ENCODE measurements at regions not wholly inside any gene's neighbourhood (a gene's known extent, or its start where the extent isn't known, plus 50 kb on each side); places are given as distances from the start of the nearest gene placed in this dataset.

DNA sequence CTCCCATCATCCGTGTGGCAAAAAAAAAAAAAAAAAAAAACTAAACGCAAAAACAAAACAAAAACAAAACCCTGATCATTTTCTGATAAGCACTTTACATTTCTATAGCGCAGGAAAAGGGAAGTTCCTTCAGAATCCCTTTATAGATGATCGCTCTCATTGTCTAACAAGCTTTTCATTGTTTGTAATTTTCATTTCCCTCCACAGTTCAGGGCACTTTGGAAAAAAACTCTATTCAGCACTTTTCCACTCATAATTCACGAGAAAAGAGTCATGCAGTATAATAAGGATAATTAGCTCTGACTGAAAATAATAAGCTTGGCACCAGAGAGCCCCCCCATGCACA, 89.4 kb upstream of the ATXN1 start:
- DNase-seq = no peak

DNA sequence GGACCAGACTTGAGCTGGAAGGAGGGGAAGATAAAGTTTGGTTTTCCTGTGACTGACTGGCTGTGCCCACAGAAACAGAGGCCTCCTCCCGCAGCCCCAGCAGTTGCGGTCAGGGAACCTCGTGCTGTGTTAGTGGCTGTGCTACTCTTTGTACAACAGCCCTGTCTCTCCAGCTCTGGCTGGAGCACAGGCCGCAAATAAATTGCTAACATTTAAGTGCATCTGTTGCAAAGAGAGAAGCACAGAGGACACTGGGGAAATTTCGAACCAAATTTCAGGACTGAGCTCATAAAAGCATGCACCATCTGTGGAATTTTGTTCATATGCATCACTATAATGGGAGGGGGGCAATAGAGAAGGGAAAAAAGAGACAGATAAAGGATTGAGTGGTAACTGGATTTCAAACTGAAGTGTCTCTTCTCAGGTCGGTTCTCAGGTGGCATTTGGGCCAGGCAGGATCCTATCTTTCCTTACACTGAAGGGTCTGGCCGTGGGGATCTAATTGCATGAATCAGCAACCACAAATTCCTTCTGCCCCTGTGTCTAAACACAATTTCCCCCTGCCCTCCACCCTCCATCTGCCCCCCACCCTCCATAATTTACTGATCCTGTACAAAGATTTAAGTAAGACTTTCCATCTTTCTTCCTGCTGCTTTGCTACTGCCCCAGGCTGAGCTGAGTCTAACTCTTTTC, 88.9 kb upstream of the ATXN1 start:
- DNase-seq = no peak

DNA sequence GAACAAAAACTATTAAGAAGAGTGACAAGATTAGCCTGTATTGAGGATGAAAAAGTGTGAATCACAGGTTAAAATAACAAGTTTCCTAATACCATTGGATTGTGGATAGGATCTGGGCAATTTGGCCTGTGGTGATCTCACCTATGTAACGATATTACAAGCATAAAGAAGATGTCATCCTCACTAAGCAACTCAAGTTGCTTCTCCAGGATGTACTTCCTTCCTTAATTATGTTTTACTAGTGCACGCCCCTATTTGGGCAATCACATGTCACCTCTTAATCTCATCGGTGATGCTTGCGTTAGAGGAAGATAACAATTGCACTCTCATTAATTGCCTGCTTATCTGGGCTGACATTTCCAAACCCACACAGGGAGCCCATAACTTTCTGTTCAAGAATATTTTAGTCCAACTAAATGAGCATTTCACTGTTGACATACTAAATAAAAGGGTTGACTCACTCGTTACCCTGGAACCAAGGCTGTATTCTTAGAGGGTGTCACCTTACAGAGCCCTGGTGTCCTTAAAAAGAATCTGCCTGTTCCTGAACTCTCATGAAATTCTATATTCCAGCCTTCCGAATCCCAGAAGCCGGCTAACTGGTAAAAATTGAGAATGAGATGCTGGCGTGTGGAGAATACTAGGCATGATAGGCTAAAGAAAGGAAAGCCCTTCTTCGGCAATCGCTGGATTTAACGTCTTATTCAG, 88.2 kb upstream of the ATXN1 start:
- no peak for DNase-seq

DNA sequence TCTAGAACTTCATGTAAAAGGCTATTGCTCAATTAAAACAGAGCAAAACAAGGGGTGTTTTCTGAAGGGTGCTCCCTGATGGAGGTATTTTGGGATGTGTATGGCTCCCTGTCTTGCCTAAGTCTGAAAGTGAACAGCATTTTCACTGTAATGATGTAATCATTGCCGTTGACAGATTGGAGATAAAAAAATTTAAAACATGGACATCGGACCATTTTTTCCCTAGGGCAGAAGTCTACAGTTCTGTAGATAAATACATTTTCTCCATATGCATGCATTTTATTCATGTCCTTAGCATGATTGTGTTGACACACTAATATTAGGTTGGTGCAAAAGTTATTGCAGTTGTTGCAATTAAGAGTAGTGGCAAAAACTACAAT, 85.1 kb upstream of the ATXN1 start:
- no peak for DNase-seq

DNA sequence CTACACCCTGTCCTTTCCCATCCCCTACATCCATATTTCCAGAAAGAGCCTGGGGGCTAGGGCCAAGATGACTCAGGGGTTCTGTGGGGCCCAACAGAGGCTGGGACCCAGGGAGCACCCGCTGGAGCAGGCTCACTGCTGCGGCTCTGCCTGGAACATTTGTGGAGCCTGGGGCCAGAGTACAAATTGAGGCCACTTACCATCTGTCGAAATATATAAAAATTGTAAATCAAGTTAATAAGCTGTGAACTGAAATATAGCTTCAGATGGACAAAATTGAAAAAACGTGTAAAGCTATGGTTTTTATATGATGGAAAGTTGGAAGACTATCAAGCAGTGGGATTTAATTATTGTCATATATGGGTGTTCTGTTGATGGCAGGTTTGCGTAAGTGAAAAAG, 82.9 kb upstream of the ATXN1 start:
- DNase-seq = no peak

DNA sequence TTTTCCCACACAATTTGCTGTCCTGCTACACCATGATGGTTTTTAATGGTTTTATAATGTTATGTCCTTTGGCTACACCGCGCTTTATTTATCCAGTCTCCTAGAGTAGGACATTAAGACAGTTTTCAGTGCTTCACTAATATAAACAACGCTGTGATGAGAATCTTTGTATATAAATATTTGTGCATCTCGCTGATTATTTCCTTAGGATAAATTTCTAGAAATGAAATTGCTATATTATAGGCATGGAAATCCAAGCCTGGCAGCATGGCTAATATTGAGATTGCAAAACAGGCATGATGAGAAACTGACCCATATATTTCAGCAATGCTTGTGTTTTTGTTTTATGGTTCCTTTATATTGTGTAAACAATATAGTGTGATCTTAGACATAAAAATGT, 81.4 kb upstream of the ATXN1 start:
- DNase-seq = no peak

DNA sequence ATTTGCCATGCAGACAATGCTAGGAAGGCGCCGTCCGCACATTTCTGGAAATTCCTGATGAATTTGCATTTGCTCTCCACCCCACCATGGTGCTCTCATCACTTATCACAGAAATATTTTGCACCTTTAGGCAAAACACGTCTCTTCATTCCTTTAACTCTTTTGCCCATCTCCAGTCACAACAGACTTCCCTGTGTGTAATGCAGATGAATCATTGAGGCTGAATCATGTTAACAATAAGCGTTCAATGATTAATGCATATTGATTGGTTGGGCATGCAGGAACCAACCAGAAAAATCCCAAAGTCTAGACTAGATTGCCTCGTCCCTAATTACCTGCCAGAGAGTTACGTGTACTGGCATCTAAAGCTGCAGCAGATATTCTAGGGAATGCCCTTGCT, 80.0 kb upstream of the ATXN1 start:
- DNase-seq = no peak

DNA sequence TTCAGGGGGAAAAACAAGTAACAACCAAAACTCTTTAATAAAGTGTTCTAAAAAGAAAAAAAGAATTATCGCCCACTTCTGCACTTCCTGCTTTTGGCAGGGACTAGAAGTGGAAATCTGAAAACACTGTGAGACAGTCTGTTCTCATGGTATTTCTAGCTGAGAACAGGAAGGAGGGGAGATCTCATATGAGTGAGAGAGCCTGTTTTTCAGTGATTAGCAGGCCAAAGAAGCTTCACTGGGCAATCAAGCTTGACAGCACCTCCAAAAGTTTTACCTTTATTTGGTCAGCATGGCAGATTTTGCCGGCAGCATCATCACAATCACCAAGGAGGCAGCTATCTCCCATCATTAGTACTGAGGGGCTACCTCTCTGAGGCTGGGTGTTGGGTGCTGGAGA, 79.5 kb upstream of the ATXN1 start:
- no peak for DNase-seq

DNA sequence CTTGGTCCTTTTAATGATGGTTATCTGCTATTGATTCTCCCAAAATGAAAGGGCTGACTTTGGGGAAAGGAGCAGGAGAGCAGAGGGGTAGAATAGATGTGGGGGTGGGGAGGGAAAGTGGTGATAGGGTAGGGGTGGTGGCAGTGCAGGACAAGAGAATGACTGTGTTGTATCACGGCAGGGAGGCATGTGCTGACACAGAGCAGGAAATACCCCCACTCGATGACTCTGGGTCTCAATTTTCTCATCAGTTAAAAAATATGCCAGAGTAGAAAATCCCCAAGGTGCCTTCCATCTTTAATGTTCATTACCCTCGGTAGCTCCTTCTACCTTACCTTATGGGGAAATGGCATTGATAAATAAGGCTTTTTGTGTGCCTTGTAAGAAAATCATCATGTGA, 79.0 kb upstream of the ATXN1 start:
- DNase-seq = no peak

DNA sequence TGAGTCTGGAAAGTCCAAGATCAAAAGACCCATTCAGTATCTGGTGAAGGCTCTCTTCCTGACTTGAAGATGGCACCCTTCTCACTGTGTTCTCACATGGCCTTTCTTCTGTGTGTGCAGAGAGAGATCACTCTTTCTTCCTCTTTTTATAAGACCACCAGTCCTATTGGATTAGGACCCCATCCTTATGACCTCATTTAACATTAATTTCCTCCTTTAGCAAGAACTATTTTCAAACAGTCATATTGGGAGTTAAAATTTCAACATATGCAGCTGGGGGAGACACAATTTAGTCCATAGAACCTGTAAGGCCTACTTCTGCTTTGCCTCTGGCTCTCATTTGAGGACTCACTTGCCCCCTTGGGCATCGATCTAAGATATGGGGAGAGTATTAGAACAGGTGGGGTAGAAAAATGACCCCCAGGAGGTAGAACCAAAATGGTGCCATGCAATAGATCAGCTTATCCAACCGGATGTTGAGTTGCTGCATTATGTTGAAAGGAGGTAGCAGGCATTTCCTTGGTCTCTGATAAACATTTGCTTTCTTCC, 78.4 kb upstream of the ATXN1 start:
- DNase-seq = no peak

DNA sequence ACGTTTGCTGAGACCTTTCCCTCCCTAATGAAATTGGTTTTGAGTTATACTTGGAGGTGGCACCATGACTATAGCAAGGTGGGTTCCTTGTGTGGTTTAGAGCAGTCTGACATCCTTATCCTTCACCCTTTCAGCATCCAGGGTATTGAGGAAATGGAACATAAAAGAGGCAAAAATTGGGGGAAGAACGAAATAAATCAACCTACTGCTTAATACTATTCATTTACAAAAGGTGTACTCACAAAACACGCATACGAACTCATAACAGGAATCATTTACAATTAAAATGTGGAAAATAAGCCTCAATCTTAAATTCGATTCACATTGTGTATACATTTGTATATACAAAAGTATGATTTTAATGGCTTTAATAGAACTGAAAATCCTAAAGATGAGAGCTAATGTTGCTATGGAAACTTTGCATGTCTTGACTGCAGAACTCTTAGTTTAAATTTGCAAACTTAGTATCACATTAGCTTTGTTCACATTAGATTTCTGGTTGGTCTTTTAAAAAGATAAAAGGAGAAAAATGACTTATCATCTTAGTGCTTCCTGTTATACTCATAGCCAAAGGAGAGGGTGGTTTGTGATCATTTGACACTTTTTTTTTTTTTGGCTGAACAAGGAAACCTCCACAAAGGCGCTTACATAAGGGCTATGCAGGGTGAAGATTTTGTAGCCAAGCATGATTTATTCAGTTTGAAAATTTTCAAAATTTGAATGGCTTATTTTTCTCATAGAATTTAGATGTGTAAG, 76.1 kb upstream of the ATXN1 start:
- DNase-seq = no peak

DNA sequence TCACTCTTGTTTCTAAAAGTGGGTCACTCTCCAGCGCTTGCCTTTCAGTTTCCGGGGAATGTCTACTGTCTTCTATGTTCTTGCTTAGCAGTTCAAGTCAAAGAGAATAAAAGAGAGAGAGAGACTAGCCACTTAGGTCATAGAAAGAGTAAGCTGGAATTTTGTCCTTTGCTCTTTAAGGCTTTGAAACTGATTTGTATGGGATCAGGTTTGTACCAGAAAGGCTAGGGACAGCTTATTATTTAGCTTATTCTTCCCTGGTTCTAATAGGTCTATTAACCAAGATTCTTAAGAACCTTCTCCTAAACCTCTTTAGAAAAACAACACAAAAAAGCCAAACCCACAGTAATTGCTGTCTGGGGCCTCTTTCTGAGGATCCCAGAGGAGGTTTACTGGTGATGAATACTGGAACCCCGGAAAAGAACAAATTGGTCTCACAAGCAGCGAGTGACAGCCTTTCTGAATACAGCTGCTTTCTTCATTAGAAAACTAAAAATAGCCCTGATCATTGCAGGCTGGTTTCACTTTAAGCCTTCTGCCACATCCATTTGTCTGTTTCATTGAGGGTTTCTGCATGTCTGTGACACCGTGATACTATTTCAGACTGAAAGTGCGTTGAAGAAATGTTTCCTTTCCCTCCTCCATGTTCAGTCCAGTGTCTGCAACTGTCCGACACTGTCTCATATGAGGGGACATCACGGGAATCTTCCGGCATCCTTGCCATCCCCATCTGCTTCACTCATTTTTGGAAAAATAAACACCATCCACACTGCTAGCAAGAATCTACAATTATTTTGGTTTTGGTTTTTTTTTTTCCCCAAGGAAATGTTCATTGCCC, 75.1 kb upstream of the ATXN1 start:
- DNase-seq = no peak

DNA sequence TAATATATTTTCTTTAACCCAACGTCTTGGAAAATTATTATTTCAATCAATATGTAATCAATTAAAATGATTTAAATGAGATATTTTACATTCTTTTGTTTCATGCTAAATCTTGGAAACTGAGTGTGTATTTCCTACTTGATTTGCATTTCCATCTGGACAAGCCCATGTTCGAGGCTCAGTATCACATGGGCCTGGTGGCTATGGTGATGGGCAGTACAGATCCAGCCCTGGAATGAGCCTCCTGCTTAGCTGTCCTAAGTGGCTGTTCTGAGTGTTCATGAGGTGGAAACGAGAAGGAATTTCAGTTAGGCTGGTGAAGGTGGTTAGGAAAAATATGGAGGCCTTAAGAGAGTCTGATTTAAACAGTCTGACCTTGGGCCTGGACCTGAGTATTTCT, 73.0 kb upstream of the ATXN1 start:
- no peak for DNase-seq

DNA sequence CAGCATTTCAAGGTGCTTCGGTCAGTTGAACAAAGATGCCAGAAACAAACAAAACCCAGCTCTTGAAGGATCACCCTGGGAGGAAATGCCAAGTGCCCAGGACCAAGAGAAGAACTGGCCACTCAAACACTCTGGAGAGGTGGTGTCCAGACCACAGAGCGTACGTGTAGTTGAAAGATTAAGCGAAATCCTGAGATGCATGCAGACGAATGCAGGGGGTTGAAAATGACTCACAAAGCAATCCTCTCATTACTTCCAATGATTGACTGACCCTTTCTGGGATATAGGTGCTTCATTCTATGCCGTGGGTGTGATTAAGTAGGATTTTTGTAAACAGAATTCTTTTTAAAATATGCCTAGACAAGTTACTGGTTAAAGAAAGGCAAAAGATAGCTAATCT, 71.5 kb upstream of the ATXN1 start:
- no peak for DNase-seq

DNA sequence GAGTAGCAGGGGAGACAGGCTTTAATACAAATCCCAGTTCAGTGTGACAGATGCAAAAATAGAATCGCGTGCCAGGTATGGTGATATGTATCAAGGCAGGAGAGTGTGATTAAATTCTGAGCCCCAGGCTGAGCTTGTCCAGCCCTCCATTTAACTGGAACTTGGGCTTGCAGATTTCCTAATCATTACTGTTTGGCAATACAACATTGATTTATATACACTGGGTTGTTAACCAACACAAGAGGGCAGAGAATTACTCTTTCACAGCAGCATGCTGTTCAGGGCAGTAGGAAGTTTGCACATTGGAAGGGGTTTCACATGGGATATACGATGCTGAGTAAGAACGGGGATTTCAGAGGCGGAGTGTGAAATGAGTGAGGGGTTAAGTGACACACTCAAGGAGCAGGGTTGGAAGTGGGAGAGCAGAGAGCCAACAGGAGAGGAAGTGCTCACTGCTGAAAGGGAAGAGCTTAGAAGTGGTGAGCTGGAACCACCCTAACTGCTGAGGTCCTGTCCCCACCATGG, 70.8 kb upstream of the ATXN1 start:
- no peak for DNase-seq

DNA sequence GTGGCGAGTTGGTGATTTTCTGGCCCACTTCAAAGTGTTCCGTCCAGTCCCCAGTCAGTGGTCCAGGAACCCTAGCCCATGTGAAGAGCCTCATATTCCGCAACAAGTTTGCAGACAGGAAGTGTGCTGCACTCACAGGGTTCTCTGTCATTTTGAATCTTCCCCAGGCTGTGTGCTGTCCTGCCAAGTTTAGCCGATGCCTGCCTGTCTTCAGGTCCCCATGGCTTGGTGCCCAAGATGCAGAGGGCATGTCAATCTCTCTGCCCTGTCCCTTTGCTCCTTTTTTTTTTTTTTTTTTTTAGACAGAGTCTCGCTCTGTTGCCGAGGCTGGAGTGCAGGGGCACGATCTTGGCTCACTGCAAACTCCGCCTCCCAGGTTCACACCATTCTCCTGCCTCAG, 69.9 kb upstream of the ATXN1 start:
- no peak for DNase-seq

DNA sequence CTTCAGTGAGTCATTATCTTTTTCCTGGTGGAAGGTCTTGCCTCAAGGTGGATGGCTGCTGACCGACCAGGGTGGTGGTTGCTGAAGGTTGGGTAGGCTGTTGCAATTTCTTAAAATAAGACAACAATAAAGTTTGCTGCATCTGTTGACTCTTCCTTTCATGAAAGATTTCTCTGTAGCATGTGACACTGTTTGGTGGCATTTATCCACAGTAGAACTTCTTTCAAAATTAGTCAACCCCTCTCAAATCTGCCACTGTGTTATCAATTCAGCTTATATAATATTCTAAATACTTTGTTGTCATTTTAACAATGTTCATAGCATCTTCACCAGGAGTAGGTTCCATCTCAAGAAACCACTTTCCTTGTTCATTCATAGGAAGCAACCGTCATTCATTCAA, 66.8 kb upstream of the ATXN1 start:
- DNase-seq = no peak

DNA sequence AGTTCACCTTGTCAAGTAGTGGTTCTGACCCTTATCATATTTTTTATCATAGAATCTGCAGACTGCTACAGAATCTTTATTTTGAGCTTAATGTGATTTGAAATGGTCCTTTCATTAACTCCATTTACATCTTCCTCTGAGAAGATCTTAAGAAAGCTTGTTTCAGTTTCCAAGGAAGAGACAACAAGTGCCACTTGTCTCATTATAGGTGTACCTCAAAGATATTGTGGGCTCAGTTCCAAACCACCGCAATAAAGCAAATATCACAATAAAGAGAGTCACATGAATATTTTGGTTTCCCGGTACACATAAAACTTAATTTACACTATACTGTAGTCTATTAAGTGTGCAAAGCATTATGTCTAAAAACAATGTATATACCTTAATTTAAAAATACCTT, 66.4 kb upstream of the ATXN1 start:
- DNase-seq = no peak

DNA sequence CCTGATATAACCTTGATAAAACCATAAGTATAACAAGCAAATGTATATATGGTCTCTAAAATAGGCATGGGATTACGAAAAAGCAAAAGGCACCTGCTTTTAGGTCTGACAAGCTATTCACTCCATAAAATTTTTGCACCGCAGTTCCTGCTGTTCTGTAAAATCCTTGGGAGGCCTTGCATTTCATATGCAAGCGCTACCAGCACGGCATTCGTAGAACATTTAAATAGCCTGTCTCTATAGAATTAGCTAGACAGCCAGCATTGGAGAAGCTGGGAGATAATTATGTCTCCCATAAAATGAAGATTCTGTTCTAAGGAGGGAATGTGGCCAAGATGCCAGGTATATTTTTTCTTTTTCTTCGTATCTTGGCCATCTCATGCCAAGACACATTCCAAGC, 64.5 kb upstream of the ATXN1 start:
- DNase-seq = no peak

DNA sequence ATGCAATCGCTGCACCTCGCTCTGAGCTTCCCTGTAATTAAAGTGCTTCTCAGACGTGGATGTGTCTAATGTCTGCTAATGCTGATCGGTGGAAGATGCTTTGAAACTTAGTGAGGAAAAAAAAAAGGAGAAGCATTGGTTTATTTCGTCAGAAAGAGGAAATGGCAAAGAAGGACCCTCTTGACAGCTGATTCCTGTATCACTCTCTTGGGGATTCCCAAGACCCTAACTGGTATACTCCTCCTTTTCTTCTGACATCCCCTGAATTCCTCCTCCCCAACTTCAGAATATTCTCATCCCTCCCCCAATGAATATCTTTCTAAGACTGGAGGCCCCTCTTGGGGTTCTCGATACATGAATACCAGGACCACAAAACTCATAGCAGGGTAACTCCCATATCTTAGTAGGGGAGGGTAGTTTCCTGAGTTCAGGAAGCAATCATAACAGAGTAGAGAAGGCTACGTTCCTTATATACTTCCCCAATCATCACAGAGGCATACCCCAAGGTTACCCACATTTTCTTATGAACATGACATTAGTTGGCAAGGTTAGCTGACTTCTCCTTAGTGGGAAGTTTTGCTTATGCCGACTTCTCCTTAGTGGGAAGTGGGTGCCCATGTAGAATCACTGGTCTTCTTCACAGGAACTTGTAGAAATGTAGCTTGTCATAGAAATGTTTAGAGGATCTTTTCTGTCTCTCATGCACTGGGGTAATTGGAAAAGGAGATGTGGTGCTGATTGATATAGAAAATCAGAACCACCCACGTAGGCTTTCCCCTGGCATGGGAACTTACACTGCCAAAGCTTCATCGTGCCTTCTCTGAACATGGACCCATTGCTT, 63.8 kb upstream of the ATXN1 start:
- DNase-seq = peak in 1 of 2 donors; percentile 53

DNA sequence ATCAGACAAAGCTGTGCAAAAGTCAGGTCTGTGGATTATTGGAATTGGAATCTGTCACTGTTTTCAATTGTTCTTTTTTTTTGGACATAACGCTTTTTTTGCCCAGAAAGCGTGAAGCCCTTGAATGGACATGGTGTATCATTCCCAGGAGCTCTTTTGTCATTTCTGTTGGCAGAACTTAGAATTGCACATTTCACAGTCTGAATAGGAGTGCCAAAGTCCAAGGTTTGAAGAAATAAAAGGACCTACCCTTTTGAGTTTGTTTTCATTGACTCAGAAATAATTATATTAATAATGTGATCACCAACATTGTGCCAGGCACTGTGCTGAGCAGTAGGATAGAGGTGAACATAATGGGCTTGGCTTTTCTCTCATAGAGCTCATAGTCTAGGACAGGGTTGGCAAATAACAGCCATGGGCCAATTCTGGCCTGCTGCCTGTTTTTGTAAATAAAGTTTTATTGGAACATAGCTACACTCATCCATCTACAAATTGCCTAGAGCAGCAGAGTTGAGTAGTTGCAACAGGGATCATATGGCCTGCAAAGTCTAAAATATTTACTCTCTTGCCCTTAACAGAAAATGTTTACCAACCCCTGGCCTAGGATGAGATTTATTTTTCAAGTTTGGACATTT, 62.6 kb upstream of the ATXN1 start:
- DNase-seq = no peak
